ENCODE measurements at regions not wholly inside any gene's neighbourhood (a gene's known extent, or its start where the extent isn't known, plus 50 kb on each side); places are given as distances from the start of the nearest gene placed in this dataset.

- TF ChIP-seq CTCF (IDR thresholded peaks at IDR 0.05; ENCODE audit: insufficient read depth, low read depth, low read length) (no peak), EZH2 (IDR thresholded peaks at IDR 0.05; ENCODE audit: insufficient read depth, low read length) (no peak)
Measured at GRCh38 chr6:153677522-153677921, 361.5 kb upstream of the OPRM1 start.
